ENCODE measurements at regions not wholly inside any gene's neighbourhood (a gene's known extent, or its start where the extent isn't known, plus 50 kb on each side); places are given as distances from the start of the nearest gene placed in this dataset.

GRCh38 chr5:6311568-6312501 is 66.5 kb downstream of the MED10 start:
- H3K9me3 ChIP-seq: no peaks in the 10 kb centered on the region
- DNase-seq: peak in 4 of 5 donors; percentile 57 to 78 (median 64)

DNA sequence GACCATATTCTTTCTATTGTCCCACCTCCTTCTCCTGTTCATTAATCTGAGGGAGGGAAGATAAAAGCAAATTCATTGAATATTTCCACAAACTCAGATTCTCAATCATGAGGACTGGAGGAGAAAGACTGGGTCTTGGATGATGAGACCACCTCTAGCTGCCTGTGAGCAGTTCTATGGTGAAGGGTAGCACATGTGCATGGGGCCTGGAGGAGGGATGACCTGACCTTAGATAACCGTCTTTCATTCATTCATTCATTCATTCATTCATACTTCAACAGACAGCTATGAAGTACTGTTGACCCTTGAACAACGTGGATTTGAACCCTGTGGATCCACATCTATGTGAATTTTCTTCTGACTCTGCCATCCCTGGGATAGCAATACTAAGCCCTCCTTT is 68.4 kb downstream of the MED10 start:
- Histone ChIP-seq H3K9me3 (no peaks in the 10 kb centered on the region), H3K27ac (no peak overlapping the region), H3K36me3 (no peaks in the 10 kb centered on the region), H3K4me1 (peaks cover 0 to 17% (median 1%) of the 10 kb centered on the region in 12 donors), H3K4me3 (no peak overlapping the region), H3K27me3 (no peaks in the 10 kb centered on the region)
- ATAC-seq (no peak), DNase-seq (no peak)
- no peak for TF ChIP-seq CTCF (IDR thresholded peaks at IDR 0.05)
- TF ChIP-seq POLR2A (IDR thresholded peaks at IDR 0.05): no peak
- WGBS, 4 donors: 55 to 72% (median 60%) methylated on average over 2 of the region's 2 CpGs
- intact Hi-C loops (cut with DNase I): loop anchor here in 5 of 10 donors (10.0 kb wide), 3 partner anchors 125 to 215 kb away; partner anchors contain the start of gene UBE2QL1 (in 2 of the 5)

More at GRCh38 chr5:6311568-6312501, 66.5 kb downstream of the MED10 start:
- intact Hi-C loops (cut with DNase I): loop anchor here in 5 of 10 donors (10.0 kb wide), 2 partner anchors 123 to 133 kb away; partner anchors contain the start of gene UBE2QL1 (in 2 of the 5)
- Histone ChIP-seq H3K4me1 (peaks cover 0 to 17% (median 1%) of the 10 kb centered on the region in 12 donors), H3K27ac (peak overlapping the region in 8 of 12 donors; percentile 18 to 86 (median 72)), H3K4me3 (no peak overlapping the region), H3K27me3 (no peaks in the 10 kb centered on the region), H3K36me3 (no peaks in the 10 kb centered on the region)
- ATAC-seq: peak; percentile 97 to 100 (median 98)
- WGBS, 4 donors: 47 to 59% (median 52%) methylated on average over 11 of the region's 11 CpGs
- TF ChIP-seq CTCF (IDR thresholded peaks at IDR 0.05) (no peak), POLR2A (IDR thresholded peaks at IDR 0.05) (no peak)

DNA sequence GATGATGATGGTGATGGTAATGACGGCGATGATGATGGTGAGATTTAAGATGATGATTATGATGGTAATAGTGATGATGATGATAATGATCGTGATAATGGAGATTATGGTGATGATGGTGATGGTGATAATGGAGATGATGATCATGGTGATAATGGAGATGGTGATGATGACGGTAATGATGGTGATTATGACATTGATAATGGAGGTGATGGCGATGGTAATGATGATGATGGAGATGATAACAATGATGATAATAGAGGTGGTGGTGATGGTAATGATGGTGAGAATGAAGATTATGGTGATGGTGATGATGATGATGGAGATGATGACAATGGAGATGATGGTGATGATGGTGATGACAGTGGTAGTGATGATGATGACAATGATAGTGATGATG is 69.7 kb downstream of the MED10 start:
- no peaks in the 10 kb centered on the region for H3K36me3 ChIP-seq
- peaks cover 0 to 17% (median 1%) of the 10 kb centered on the region in 12 donors for H3K4me1 ChIP-seq
- H3K9me3 ChIP-seq: no peaks in the 10 kb centered on the region
- TF ChIP-seq CTCF (IDR thresholded peaks at IDR 0.05): no peak
- WGBS, 4 donors: 83 to 91% (median 86%) methylated on average over 5 of the region's 5 CpGs
- H3K4me3 ChIP-seq: no peak overlapping the region
- intact Hi-C loops (cut with DNase I): loop anchor here in 1 of 10 donors (10.0 kb wide), 1 partner anchor 216 kb away; no protein-coding TSS in a partner anchor
- H3K27me3 ChIP-seq: no peaks in the 10 kb centered on the region
- DNase-seq: no peak
- no peak for ATAC-seq
- no peak overlapping the region for H3K27ac ChIP-seq

- Histone ChIP-seq H3K27ac (no peak overlapping the region), H3K27me3 (no peaks in the 10 kb centered on the region), H3K9me3 (no peaks in the 10 kb centered on the region), H3K4me3 (no peak overlapping the region), H3K4me1 (peaks cover 0 to 11% (median 1%) of the 10 kb centered on the region in 12 donors), H3K36me3 (no peaks in the 10 kb centered on the region)
- intact Hi-C loops (cut with DNase I): loop anchor here in 1 of 10 donors (10.0 kb wide), 1 partner anchor 217 kb away; no protein-coding TSS in a partner anchor
- WGBS, 4 donors: 75 to 85% (median 82%) methylated on average over 5 of the region's 5 CpGs
- TF ChIP-seq CTCF (IDR thresholded peaks at IDR 0.05) (no peak), POLR2A (IDR thresholded peaks at IDR 0.05) (no peak)
- no peak for DNase-seq
- no peak for ATAC-seq
These were observed 71.0 kb downstream of the MED10 start for GRCh38 chr5:6307304-6307703.

All from heart left ventricle (tissue), 16 donors.